Natural killer cell (primary cell): ENCODE measurements at regions not wholly inside any gene's neighbourhood (a gene's known extent, or its start where the extent isn't known, plus 50 kb on each side); places are given as distances from the start of the nearest gene placed in this dataset.

Experiments used
- ATAC-seq, 3 donors: fragments of 150-1000 bp in 2 of 3; fragments of 200-7000 bp in 1 of 3; cut with Tn5 transposase; 1 replicate in 1 of 3; 2 replicates in 2 of 3; pipeline ENCODE4 v1.10.0; 2021; ENCODE audit warnings: mild to moderate bottlenecking in 2 of 3, moderate library complexity in 2 of 3
- DNase-seq, 2 donors: peaks; one replicate each; pipeline versions ENCODE4 v3.0.0 to v3.0.0-alpha.2; 2013 to 2021; ENCODE audit warnings: mixed read lengths in 1 of 2
- H3K27ac ChIP-seq: one replicate; pipeline ENCODE4 v1.5.1; 2013; ENCODE audit warnings: mild to moderate bottlenecking, low read length
- H3K27me3 ChIP-seq: one replicate; pipeline ENCODE4 v1.6.1; 2013; ENCODE audit warnings: low read length; ENCODE audit not compliant: control insufficient read depth, insufficient read depth
- H3K36me3 ChIP-seq: one replicate; pipeline ENCODE4 v1.6.1; 2013; ENCODE audit warnings: low read length; ENCODE audit not compliant: control insufficient read depth, insufficient read depth
- H3K4me1 ChIP-seq: one replicate; pipeline ENCODE4 v1.6.1; 2013; ENCODE audit warnings: low read length; ENCODE audit not compliant: control insufficient read depth, insufficient read depth
- H3K4me3 ChIP-seq: one replicate; pipeline ENCODE4 v1.5.1; 2013; ENCODE audit warnings: low read length
- H3K9me3 ChIP-seq: one replicate; pipeline ENCODE4 v1.6.1; 2013; ENCODE audit warnings: low read length; ENCODE audit not compliant: control insufficient read depth, insufficient read depth
- H3K27ac Mint-ChIP-seq, 2 donors: one replicate each; pipeline ENCODE4 v1.8.0; 2022; ENCODE audit warnings: mild to moderate bottlenecking in 2 of 2, mixed read lengths in 2 of 2, moderate library complexity in 1 of 2
- H3K27me3 Mint-ChIP-seq, 2 donors: one replicate each; pipeline ENCODE4 v1.8.0; 2022; ENCODE audit warnings: low read depth in 2 of 2, mixed read lengths in 2 of 2
- H3K36me3 Mint-ChIP-seq: one replicate; pipeline ENCODE4 v1.8.0; 2022; ENCODE audit warnings: mixed read lengths
- H3K4me1 Mint-ChIP-seq, 2 donors: one replicate each; pipeline ENCODE4 v1.8.0; 2022; ENCODE audit warnings: mixed read lengths in 2 of 2
- H3K4me3 Mint-ChIP-seq: one replicate; pipeline ENCODE4 v1.8.0; 2022; ENCODE audit warnings: mild to moderate bottlenecking, moderate library complexity, mixed read lengths
- H3K9me3 Mint-ChIP-seq, 2 donors: one replicate each; pipeline ENCODE4 v1.8.0; 2022; ENCODE audit warnings: mixed read lengths in 2 of 2
- CTCF ChIP-seq: fragments of 200-600 bp; IDR thresholded peaks from one replicate; pipeline ENCODE4 v1.8.0; 2022; ENCODE audit warnings: antibody characterized with exemption
- WGBS: methylation state at CpG from one replicate; pipeline ENCODE4 v1.1.7; 2013; ENCODE audit warnings: missing lambda C conversion rate; ENCODE audit not compliant: insufficient coverage; 5-methylcytosine and 5-hydroxymethylcytosine counted together
- intact Hi-C: fragments of 100-400 bp; cut with micrococcal nuclease; formaldehyde crosslinking; loops from one replicate; pipeline ENCODE4 v1.14.2; 2022

- no peaks in the 10 kb centered on the region for H3K9me3 Mint-ChIP-seq
Observed at GRCh38 chr5:74042559-74042958, 416.6 kb downstream of the ARHGEF28 start.

GRCh38 chr5:74041913-74042312 lies 415.9 kb downstream of the ARHGEF28 start:
- no peak overlapping the region for H3K4me3 ChIP-seq
- H3K27ac Mint-ChIP-seq = no peak overlapping the region
- no peak for TF ChIP-seq CTCF
- no peaks in the 10 kb centered on the region for H3K36me3 Mint-ChIP-seq
- H3K4me1 ChIP-seq = no peaks in the 10 kb centered on the region
- H3K27me3 Mint-ChIP-seq = no peaks in the 10 kb centered on the region
- no peaks in the 10 kb centered on the region for H3K9me3 ChIP-seq
- no peak for DNase-seq
- intact Hi-C loops = no loop called here
- no peaks in the 10 kb centered on the region for H3K27me3 ChIP-seq
- H3K4me1 Mint-ChIP-seq = no peaks in the 10 kb centered on the region
- no peak overlapping the region for H3K4me3 Mint-ChIP-seq
- ATAC-seq = no peak
- H3K27ac ChIP-seq = no peak overlapping the region
- H3K9me3 Mint-ChIP-seq = no peaks in the 10 kb centered on the region
- H3K36me3 ChIP-seq = no peaks in the 10 kb centered on the region

More at GRCh38 chr5:74042559-74042958, 416.6 kb downstream of the ARHGEF28 start:
- 83% methylated on average over 7 of the region's 7 CpGs for WGBS
- H3K27ac Mint-ChIP-seq = no peak overlapping the region
- ATAC-seq (no peak), DNase-seq (no peak)
- H3K27me3 Mint-ChIP-seq = peaks cover 0 to under 1% of the 10 kb centered on the region in 2 donors
- intact Hi-C loops = no loop called here
- Histone ChIP-seq H3K4me1 (no peaks in the 10 kb centered on the region), H3K27ac (no peak overlapping the region), H3K4me3 (no peak overlapping the region), H3K27me3 (no peaks in the 10 kb centered on the region), H3K9me3 (no peaks in the 10 kb centered on the region), H3K36me3 (no peaks in the 10 kb centered on the region)
- no peak for TF ChIP-seq CTCF
- no peaks in the 10 kb centered on the region for H3K36me3 Mint-ChIP-seq
- H3K4me3 Mint-ChIP-seq = no peak overlapping the region
- H3K4me1 Mint-ChIP-seq = no peaks in the 10 kb centered on the region

- Histone ChIP-seq H3K4me3 (no peak overlapping the region), H3K27ac (no peak overlapping the region), H3K4me1 (no peaks in the 10 kb centered on the region), H3K36me3 (no peaks in the 10 kb centered on the region), H3K27me3 (no peaks in the 10 kb centered on the region), H3K9me3 (no peaks in the 10 kb centered on the region)
- Mint-ChIP-seq H3K4me1 (no peaks in the 10 kb centered on the region), H3K27me3 (no peaks in the 10 kb centered on the region), H3K9me3 (no peaks in the 10 kb centered on the region), H3K27ac (no peak overlapping the region), H3K36me3 (no peaks in the 10 kb centered on the region), H3K4me3 (no peak overlapping the region)
- TF ChIP-seq CTCF = no peak
- DNase-seq (no peak), ATAC-seq (no peak)
- intact Hi-C loops = no loop called here
- WGBS = 81% methylated on average over 5 of the region's 5 CpGs
Observed at GRCh38 chr5:74040811-74041491, 415.0 kb downstream of the ARHGEF28 start.

GRCh38 chr5:74040065-74040551 lies 414.1 kb downstream of the ARHGEF28 start:
- H3K27ac Mint-ChIP-seq = no peak overlapping the region
- no peaks in the 10 kb centered on the region for H3K4me1 Mint-ChIP-seq
- no peaks in the 10 kb centered on the region for H3K36me3 Mint-ChIP-seq
- ATAC-seq (no peak), DNase-seq (no peak)
- Histone ChIP-seq H3K9me3 (no peaks in the 10 kb centered on the region), H3K36me3 (no peaks in the 10 kb centered on the region), H3K4me1 (no peaks in the 10 kb centered on the region), H3K27ac (no peak overlapping the region), H3K4me3 (no peak overlapping the region), H3K27me3 (no peaks in the 10 kb centered on the region)
- H3K9me3 Mint-ChIP-seq = no peaks in the 10 kb centered on the region
- H3K4me3 Mint-ChIP-seq = no peak overlapping the region
- 83% methylated on average over 1 of the region's 2 CpGs for WGBS
- TF ChIP-seq CTCF = no peak
- intact Hi-C loops = no loop called here
- H3K27me3 Mint-ChIP-seq = no peaks in the 10 kb centered on the region
